WTC11 (cell line): ENCODE measurements at regions not wholly inside any gene's neighbourhood (a gene's known extent, or its start where the extent isn't known, plus 50 kb on each side); places are given as distances from the start of the nearest gene placed in this dataset.
A peak's percentile ranks its signal among the peaks of the same experiment; 100 is the strongest.

ENCODE experiments used
- ATAC-seq: fragments of 200-7000 bp; cut with Tn5 transposase; 2 replicates; pipeline ENCODE4 v1.10.0; 2021; ENCODE audit warnings: mild to moderate bottlenecking, moderate library complexity
- CTCF ChIA-PET: fragments of 300-600 bp; sonication (Branson Sonifier 250); formaldehyde crosslinking; loops from one replicate; lab custom pipeline; 2021; ENCODE audit warnings: antibody characterized with exemption; lab: Charles Lee
- POLR2A ChIA-PET: fragments of 350-600 bp; sonication (Branson Sonifier 250); formaldehyde crosslinking; loops from one replicate; lab custom pipeline; 2021; ENCODE audit warnings: antibody characterized with exemption; lab: Charles Lee
- DNase-seq: peaks from one replicate; pipeline ENCODE4 v3.0.0; 2021; ENCODE audit warnings: low spot score
- H3K27ac Mint-ChIP-seq: 2 replicates; pipeline ENCODE4 v1.8.0; 2021; ENCODE audit warnings: mixed read lengths
- H3K27me3 Mint-ChIP-seq: 2 replicates; pipeline ENCODE4 v1.8.0; 2021; ENCODE audit warnings: low read depth, mild to moderate bottlenecking, moderate library complexity, mixed read lengths
- H3K36me3 Mint-ChIP-seq: 2 replicates; pipeline ENCODE4 v1.8.0; 2021; ENCODE audit warnings: mixed read lengths
- H3K4me1 Mint-ChIP-seq: 2 replicates; pipeline ENCODE4 v1.8.0; 2022; ENCODE audit warnings: mixed read lengths
- H3K4me3 Mint-ChIP-seq: 2 replicates; pipeline ENCODE4 v1.8.0; 2021; ENCODE audit warnings: mild to moderate bottlenecking, moderate library complexity, mixed read lengths
- H3K9me3 Mint-ChIP-seq: 2 replicates; pipeline ENCODE4 v1.8.0; 2021; ENCODE audit warnings: mixed read lengths
- ATF1 ChIP-seq: sonication (generic); formaldehyde crosslinking; IDR thresholded peaks from 2 replicates; pipeline ENCODE4 v1.8.1; 2023; ENCODE audit warnings: mild to moderate bottlenecking, moderate library complexity, missing genetic modification reagents
- ELF4 ChIP-seq: sonication (generic); formaldehyde crosslinking; IDR thresholded peaks from 2 replicates; pipeline ENCODE4 v1.8.1; 2022; ENCODE audit warnings: low read depth, mild to moderate bottlenecking, moderate library complexity, missing genetic modification reagents
- ESRRA ChIP-seq: sonication (generic); formaldehyde crosslinking; IDR thresholded peaks from 2 replicates; pipeline ENCODE4 v1.8.1; 2022; ENCODE audit warnings: mild to moderate bottlenecking, missing genetic modification reagents, borderline replicate concordance
- FOXK1 ChIP-seq: sonication (generic); formaldehyde crosslinking; IDR thresholded peaks from 2 replicates; pipeline ENCODE4 v1.8.0; 2022; ENCODE audit warnings: mild to moderate bottlenecking, moderate library complexity, missing genetic modification reagents
- GTF2I ChIP-seq: fragments of 250-450 bp; sonication (Bioruptor Pico); conservative IDR thresholded peaks from 2 replicates; pipeline ENCODE4 v1.4.0; 2021; ENCODE audit warnings: mild to moderate bottlenecking
- IRF1 ChIP-seq: sonication (generic); formaldehyde crosslinking; IDR thresholded peaks from 2 replicates; pipeline ENCODE4 v1.8.0; 2023; ENCODE audit warnings: missing genetic modification reagents
- MAX ChIP-seq: sonication (generic); formaldehyde crosslinking; IDR thresholded peaks from 2 replicates; pipeline ENCODE4 v1.8.0; 2022; ENCODE audit warnings: mild to moderate bottlenecking, missing genetic modification reagents
- SMAD3 ChIP-seq: sonication (generic); formaldehyde crosslinking; IDR thresholded peaks from 2 replicates; pipeline ENCODE4 v1.8.0; 2022; ENCODE audit warnings: missing genetic modification reagents, mild to moderate bottlenecking, borderline replicate concordance
- SOX15 ChIP-seq: fragments of 250-450 bp; sonication (Bioruptor Pico); IDR thresholded peaks from 2 replicates; pipeline ENCODE4 v1.9.0; 2021; ENCODE audit warnings: mild to moderate bottlenecking
- SP1 ChIP-seq: sonication (generic); formaldehyde crosslinking; conservative IDR thresholded peaks from 2 replicates; pipeline ENCODE4 v1.8.1; 2022; ENCODE audit warnings: missing genetic modification reagents
- TCF7 ChIP-seq: sonication (generic); formaldehyde crosslinking; IDR thresholded peaks from 2 replicates; pipeline ENCODE4 v1.8.0; 2022; ENCODE audit warnings: mild to moderate bottlenecking, low read depth, missing genetic modification reagents, moderate library complexity
- TP53 ChIP-seq: sonication (generic); formaldehyde crosslinking; IDR thresholded peaks from 2 replicates; pipeline ENCODE4 v1.8.1; 2023; ENCODE audit warnings: mild to moderate bottlenecking, missing genetic modification reagents
- USF1 ChIP-seq: sonication (generic); formaldehyde crosslinking; IDR thresholded peaks from 2 replicates; pipeline ENCODE4 v1.8.0; 2022; ENCODE audit warnings: mild to moderate bottlenecking, missing genetic modification reagents
- USF2 ChIP-seq: sonication (generic); formaldehyde crosslinking; IDR thresholded peaks from 2 replicates; pipeline ENCODE4 v1.8.1; 2023; ENCODE audit warnings: mild to moderate bottlenecking, missing genetic modification reagents, moderate library complexity
- ZBTB21 ChIP-seq: sonication (generic); formaldehyde crosslinking; IDR thresholded peaks from 2 replicates; pipeline ENCODE4 v1.8.1; 2023; ENCODE audit warnings: mild to moderate bottlenecking, missing genetic modification reagents, borderline replicate concordance
- ZNF219 ChIP-seq: sonication (generic); formaldehyde crosslinking; IDR thresholded peaks from 2 replicates; pipeline ENCODE4 v1.8.0; 2023; ENCODE audit warnings: missing genetic modification reagents, mild to moderate bottlenecking, borderline replicate concordance
- ZNF232 ChIP-seq: sonication (generic); formaldehyde crosslinking; IDR thresholded peaks from 2 replicates; pipeline ENCODE4 v1.8.0; 2022; ENCODE audit warnings: mild to moderate bottlenecking, missing genetic modification reagents
- ZNF263 ChIP-seq: sonication (generic); formaldehyde crosslinking; IDR thresholded peaks from 2 replicates; pipeline ENCODE4 v1.8.1; 2022; ENCODE audit warnings: low read depth, mild to moderate bottlenecking, moderate library complexity, missing genetic modification reagents
- ZNF423 ChIP-seq: fragments of 250-450 bp; sonication (Bioruptor Pico); IDR thresholded peaks from 2 replicates; pipeline ENCODE4 v2.1.2; 2022; ENCODE audit warnings: mild to moderate bottlenecking, moderate library complexity
- ZNF512 ChIP-seq: sonication (generic); formaldehyde crosslinking; IDR thresholded peaks from 2 replicates; pipeline ENCODE4 v1.8.1; 2022; ENCODE audit warnings: missing genetic modification reagents, borderline replicate concordance

GRCh38 chr21:20631633-20632032 lies 366.6 kb upstream of the NCAM2 start (continued):
- no peak for TF ChIP-seq ZNF512 (CRISPR knock-in tag)

- ChIA-PET CTCF (no interaction called here), POLR2A (no interaction called here)
- Mint-ChIP-seq H3K36me3 (no peaks in the 10 kb centered on the region), H3K9me3 (no peaks in the 10 kb centered on the region), H3K4me1 (peaks cover 17% of the 10 kb centered on the region), H3K27me3 (no peaks in the 10 kb centered on the region), H3K4me3 (no peak overlapping the region), H3K27ac (no peak overlapping the region)
- ATAC-seq (no peak), DNase-seq (no peak)
- TF ChIP-seq ESRRA (CRISPR knock-in tag) = no peak
Measured at GRCh38 chr21:20639026-20639425, 359.2 kb upstream of the NCAM2 start.

GRCh38 chr21:20641241-20641640 lies 357.0 kb upstream of the NCAM2 start:
- Mint-ChIP-seq H3K27ac (peak overlapping the region; percentile 72; the same call in 1 of the 2 replicates), H3K4me3 (no peak overlapping the region), H3K36me3 (no peaks in the 10 kb centered on the region; the same call in 1 of the 2 replicates), H3K4me1 (peaks cover 15% of the 10 kb centered on the region), H3K27me3 (no peaks in the 10 kb centered on the region), H3K9me3 (0 out of 2 replicates have a peak, but pooled peaks cover 5% of the 10 kb centered on the region)
- ChIA-PET CTCF (no interaction called here), POLR2A (no interaction called here)
- ATAC-seq = no peak
- TF ChIP-seq ZNF423 (CRISPR knock-in tag) = no peak
- no peak for TF ChIP-seq SMAD3 (CRISPR knock-in tag)
- TF ChIP-seq IRF1 (CRISPR knock-in tag) = no peak
- TF ChIP-seq USF1 (CRISPR knock-in tag) = no peak
- no peak for TF ChIP-seq ATF1
- TF ChIP-seq GTF2I (CRISPR knock-in tag) = no peak
- TF ChIP-seq TP53 (CRISPR knock-in tag) = no peak
- no peak for TF ChIP-seq USF2 (CRISPR knock-in tag)
- no peak for TF ChIP-seq MAX (CRISPR knock-in tag)
- TF ChIP-seq TCF7 (CRISPR knock-in tag) = no peak
- no peak for TF ChIP-seq FOXK1 (CRISPR knock-in tag)
- TF ChIP-seq SOX15 (CRISPR knock-in tag) = no peak
- TF ChIP-seq SP1 = no peak
- TF ChIP-seq ZBTB21 (CRISPR knock-in tag) = no peak
- TF ChIP-seq ELF4 = no peak
- no peak for TF ChIP-seq ZNF232 (CRISPR knock-in tag)
- TF ChIP-seq ZNF263 = no peak
- TF ChIP-seq ZNF219 (CRISPR knock-in tag) = no peak
- DNase-seq = no peak
